H9 (cell line): ENCODE measurements at regions not wholly inside any gene's neighbourhood (a gene's known extent, or its start where the extent isn't known, plus 50 kb on each side); places are given as distances from the start of the nearest gene placed in this dataset.

ENCODE experiments used
- DNase-seq: peaks from one replicate; pipeline ENCODE4 v3.0.0-alpha.2; 2017
- H2AFZ ChIP-seq: one replicate; pipeline ENCODE4 v1.6.1; 2013; ENCODE audit warnings: mild to moderate bottlenecking, low read length, control low read depth, moderate library complexity
- H2AK5ac ChIP-seq: 2 replicates; pipeline ENCODE4 v1.6.1; 2013; ENCODE audit warnings: low read length, control low read depth, mixed read lengths; ENCODE audit not compliant: insufficient read length
- H2BK120ac ChIP-seq: one replicate; pipeline ENCODE4 v1.6.1; 2013; ENCODE audit warnings: low read depth, mild to moderate bottlenecking, low read length, control low read depth, inconsistent platforms; ENCODE audit not compliant: poor library complexity, severe bottlenecking
- H2BK12ac ChIP-seq: 2 replicates; pipeline ENCODE4 v1.6.1; 2013; ENCODE audit warnings: low read length, control low read depth, mixed read lengths, low read depth; ENCODE audit not compliant: insufficient read length
- H2BK15ac ChIP-seq: 2 replicates; pipeline ENCODE4 v1.6.1; 2013; ENCODE audit warnings: low read depth, low read length, control low read depth
- H2BK20ac ChIP-seq: one replicate; pipeline ENCODE4 v1.6.1; 2013; ENCODE audit warnings: low read depth, mild to moderate bottlenecking, low read length, control low read depth, inconsistent platforms; ENCODE audit not compliant: poor library complexity, severe bottlenecking
- H2BK5ac ChIP-seq: 2 replicates; pipeline ENCODE4 v1.6.1; 2013; ENCODE audit warnings: low read length, control low read depth, mixed read lengths; ENCODE audit not compliant: insufficient read length
- H3K14ac ChIP-seq: 2 replicates; pipeline ENCODE4 v1.6.1; 2013; ENCODE audit warnings: low read length, control low read depth; ENCODE audit not compliant: insufficient read depth
- H3K18ac ChIP-seq: 2 replicates; pipeline ENCODE4 v1.6.1; 2013; ENCODE audit warnings: low read depth, mild to moderate bottlenecking, mixed read lengths, low read length, control low read depth; ENCODE audit not compliant: insufficient read length
- H3K23ac ChIP-seq: 2 replicates; pipeline ENCODE4 v1.6.1; 2013; ENCODE audit warnings: low read length, control low read depth, mixed read lengths, low read depth; ENCODE audit not compliant: insufficient read length
- H3K23me2 ChIP-seq: 2 replicates; pipeline ENCODE4 v1.6.1; 2013; ENCODE audit warnings: low read depth, mild to moderate bottlenecking, mixed read lengths, low read length, control low read depth; ENCODE audit not compliant: insufficient read length, poor library complexity, severe bottlenecking
- H3K27ac ChIP-seq: 2 replicates; pipeline ENCODE4 v1.5.1; 2013; ENCODE audit warnings: low read length, control low read depth, mixed read lengths, low read depth; ENCODE audit not compliant: insufficient read length
- H3K27me3 ChIP-seq: 2 replicates; pipeline ENCODE4 v1.6.1; 2013; ENCODE audit warnings: low read length, control low read depth, inconsistent platforms; ENCODE audit not compliant: insufficient read depth
- H3K4ac ChIP-seq: 2 replicates; pipeline ENCODE4 v1.6.1; 2013; ENCODE audit warnings: low read depth, mild to moderate bottlenecking, control low read depth, inconsistent platforms, low read length, moderate library complexity
- H3K4me1 ChIP-seq: 2 replicates; pipeline ENCODE4 v1.6.1; 2013; ENCODE audit warnings: low read length, control low read depth, inconsistent platforms; ENCODE audit not compliant: insufficient read depth
- H3K4me2 ChIP-seq: 2 replicates; pipeline ENCODE4 v1.6.1; 2013; ENCODE audit warnings: low read length, control low read depth, mixed read lengths; ENCODE audit not compliant: insufficient read length, insufficient read depth
- H3K56ac ChIP-seq: 2 replicates; pipeline ENCODE4 v1.6.1; 2013; ENCODE audit warnings: low read depth, mild to moderate bottlenecking, mixed read lengths, low read length, control low read depth; ENCODE audit not compliant: insufficient read length
- H3K79me1 ChIP-seq: 2 replicates; pipeline ENCODE4 v1.6.1; 2013; ENCODE audit warnings: low read depth, mild to moderate bottlenecking, moderate library complexity, low read length, control low read depth, inconsistent platforms; ENCODE audit not compliant: insufficient read depth, poor library complexity, severe bottlenecking
- H3K79me2 ChIP-seq: 2 replicates; pipeline ENCODE4 v1.6.1; 2013; ENCODE audit warnings: low read length, control low read depth, inconsistent platforms; ENCODE audit not compliant: insufficient read depth
- H3K9ac ChIP-seq: 2 replicates; pipeline ENCODE4 v1.6.1; 2013; ENCODE audit warnings: low read length, control low read depth, mixed read lengths; ENCODE audit not compliant: insufficient read length; ENCODE audit errors: extremely low read depth
- H3K9me3 ChIP-seq: one replicate; pipeline ENCODE4 v1.6.1; 2013; ENCODE audit warnings: low read depth, low read length, inconsistent platforms; ENCODE audit not compliant: control insufficient read depth
- H3T11ph ChIP-seq: one replicate; pipeline ENCODE4 v1.6.1; 2013; ENCODE audit warnings: mild to moderate bottlenecking, low read length, control low read depth, inconsistent platforms
- H4K20me1 ChIP-seq: one replicate; pipeline ENCODE4 v1.6.1; 2013; ENCODE audit not compliant: control insufficient read depth, insufficient read length, insufficient read depth
- H4K5ac ChIP-seq: 2 replicates; pipeline ENCODE4 v1.6.1; 2013; ENCODE audit warnings: low read depth, mild to moderate bottlenecking, mixed read lengths, low read length, control low read depth; ENCODE audit not compliant: insufficient read length
- H4K8ac ChIP-seq: replicated peaks from 2 replicates; pipeline ENCODE4 v1.6.1; 2013; ENCODE audit warnings: low read length, control low read depth, mixed read lengths, low read depth; ENCODE audit not compliant: insufficient read length
- H4K91ac ChIP-seq: 2 replicates; pipeline ENCODE4 v1.6.1; 2013; ENCODE audit warnings: low read depth, mild to moderate bottlenecking, moderate library complexity, mixed read lengths, low read length, control low read depth; ENCODE audit not compliant: insufficient read length
- H3K27ac Mint-ChIP-seq, 3 experiments: 2 replicates in 2 of 3; 3 replicates in 1 of 3; pipeline ENCODE4 v1.8.0; 2020 to 2021; ENCODE audit warnings: mixed read lengths in 3 of 3, mild to moderate bottlenecking in 1 of 3, moderate library complexity in 1 of 3
- H3K27me3 Mint-ChIP-seq: 2 replicates; pipeline ENCODE4 v1.8.0; 2021; ENCODE audit warnings: low read depth, mild to moderate bottlenecking, moderate library complexity, mixed read lengths
- H3K36me3 Mint-ChIP-seq, 3 experiments: 2 replicates in 2 of 3; 3 replicates in 1 of 3; pipeline ENCODE4 v1.8.0; 2020 to 2021; ENCODE audit warnings: low read depth in 3 of 3, mixed read lengths in 3 of 3; ENCODE audit not compliant: insufficient read depth in 1 of 3
- H3K4me1 Mint-ChIP-seq, 2 experiments: 2 replicates each; pipeline ENCODE4 v1.8.0; 2020; ENCODE audit warnings: mixed read lengths in 2 of 2
- H3K4me3 Mint-ChIP-seq, 2 experiments: 2 replicates in 1 of 2; 3 replicates in 1 of 2; pipeline ENCODE4 v1.8.0; 2020 to 2021; ENCODE audit warnings: mild to moderate bottlenecking in 2 of 2, mixed read lengths in 2 of 2, moderate library complexity in 1 of 2
- H3K9me3 Mint-ChIP-seq, 2 experiments: 2 replicates in 1 of 2; 3 replicates in 1 of 2; pipeline ENCODE4 v1.8.0; 2020; ENCODE audit warnings: mild to moderate bottlenecking in 2 of 2, mixed read lengths in 2 of 2, moderate library complexity in 1 of 2
- CTCF ChIP-seq: fragments of 200-600 bp; sonication (generic); conservative IDR thresholded peaks from 3 replicates; pipeline ENCODE4 v1.8.0; 2021; ENCODE audit warnings: antibody characterized with exemption, mild to moderate bottlenecking
- WGBS: extraction: QIAGEN DNeasy Blood & Tissue Kit; methylation state at CpG from one replicate; pipeline ENCODE4 v1.1.7; 2013; ENCODE audit warnings: missing lambda C conversion rate, low lambda C conversion rate, mixed read lengths; ENCODE audit not compliant: insufficient read length; ENCODE audit errors: extremely low coverage; 5-methylcytosine and 5-hydroxymethylcytosine counted together

GRCh38 chr13:89011615-89012014, 1340.4 kb downstream of the SLITRK5 start:
- Histone ChIP-seq H3K9me3 (no peaks in the 10 kb centered on the region), H3K23me2 (no peaks in the 10 kb centered on the region), H2BK5ac (no peak overlapping the region), H2BK15ac (no peak overlapping the region), H4K5ac (no peak overlapping the region), H4K91ac (no peak overlapping the region), H2BK20ac (no peak overlapping the region), H3K27ac (no peak overlapping the region), H3K4me2 (no peak overlapping the region), H2BK120ac (no peak overlapping the region), H3K27me3 (no peaks in the 10 kb centered on the region), H3K4ac (no peak overlapping the region), H3K14ac (no peak overlapping the region), H3K4me1 (no peaks in the 10 kb centered on the region), H2AK5ac (no peak overlapping the region), H2BK12ac (no peak overlapping the region), H2AFZ (no peak overlapping the region), H3K9ac (no peak overlapping the region), H3T11ph (no peak overlapping the region), H3K23ac (no peak overlapping the region), H4K20me1 (no peaks in the 10 kb centered on the region), H3K79me1 (no peaks in the 10 kb centered on the region), H3K56ac (no peak overlapping the region), H3K18ac (no peak overlapping the region), H4K8ac (no peak overlapping the region), H3K79me2 (no peaks in the 10 kb centered on the region)
- H3K36me3 Mint-ChIP-seq, result no peaks in the 10 kb centered on the region
- H3K4me3 Mint-ChIP-seq, result no peak overlapping the region
- DNase-seq, result no peak
- H3K27me3 Mint-ChIP-seq, result no peaks in the 10 kb centered on the region
- no peaks in the 10 kb centered on the region for H3K4me1 Mint-ChIP-seq
- H3K9me3 Mint-ChIP-seq, result no peaks in the 10 kb centered on the region; a peak in 1 of 5 replicates
- WGBS, result no CpG with 5 or more reads among the region's 2 CpGs
- no peak for TF ChIP-seq CTCF
- no peak overlapping the region for H3K27ac Mint-ChIP-seq
